HG03097 (cell line): ENCODE measurements at regions not wholly inside any gene's neighbourhood (a gene's known extent, or its start where the extent isn't known, plus 50 kb on each side); places are given as distances from the start of the nearest gene placed in this dataset.
A peak's percentile ranks its signal among the peaks of the same experiment; 100 is the strongest.
"Not testable (repeated sequence)": the region's sequence is repeated elsewhere in the genome, so short reads cannot be mapped to it uniquely, and the experiment has no call there.

Experiments used
- ATAC-seq: cut with Tn5 transposase; IDR thresholded peaks from one replicate; pipeline ENCODE4 v1.9.1; 2021; ENCODE audit not compliant: unreplicated experiment, low FRiP score

DNA sequence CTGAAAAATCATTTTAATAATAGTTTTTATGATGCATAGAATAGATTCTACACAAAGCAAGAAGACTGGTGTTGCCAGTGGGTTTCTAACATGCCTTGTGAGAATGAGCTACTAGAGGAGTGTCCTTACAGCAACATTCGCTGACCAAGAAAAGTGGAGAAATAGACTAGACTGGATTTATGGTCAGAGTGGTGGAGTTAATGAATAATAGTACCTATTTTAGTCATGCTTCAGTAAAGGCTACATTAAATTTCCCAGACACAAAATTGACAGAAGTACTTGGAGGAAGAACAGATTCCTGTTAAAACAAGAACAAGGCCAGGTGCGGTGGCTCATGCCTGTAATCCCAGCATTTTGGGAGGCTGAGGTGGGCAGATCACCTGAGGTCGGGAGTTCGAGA lies 539.2 kb downstream of the ETS1 start:
- no peak for ATAC-seq

DNA sequence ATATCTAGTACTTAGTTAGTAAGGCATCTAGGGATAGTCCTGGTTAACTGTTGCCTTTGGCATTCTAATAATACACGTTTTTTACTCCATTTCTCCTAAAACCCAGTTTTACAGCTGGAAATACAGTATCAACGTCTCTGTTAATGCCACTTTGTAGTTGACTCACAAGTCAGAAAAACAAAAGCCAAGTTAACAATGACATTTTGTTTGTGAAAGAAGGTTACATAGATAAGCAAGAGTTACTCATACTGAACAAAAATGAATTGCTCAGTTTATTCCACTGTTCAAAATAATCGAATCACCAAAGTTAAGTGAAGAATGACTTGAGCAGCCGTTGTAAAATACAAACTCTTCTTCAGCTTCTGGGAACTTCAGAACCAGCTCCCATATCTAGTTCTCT lies 540.3 kb downstream of the ETS1 start:
- no peak for ATAC-seq

DNA sequence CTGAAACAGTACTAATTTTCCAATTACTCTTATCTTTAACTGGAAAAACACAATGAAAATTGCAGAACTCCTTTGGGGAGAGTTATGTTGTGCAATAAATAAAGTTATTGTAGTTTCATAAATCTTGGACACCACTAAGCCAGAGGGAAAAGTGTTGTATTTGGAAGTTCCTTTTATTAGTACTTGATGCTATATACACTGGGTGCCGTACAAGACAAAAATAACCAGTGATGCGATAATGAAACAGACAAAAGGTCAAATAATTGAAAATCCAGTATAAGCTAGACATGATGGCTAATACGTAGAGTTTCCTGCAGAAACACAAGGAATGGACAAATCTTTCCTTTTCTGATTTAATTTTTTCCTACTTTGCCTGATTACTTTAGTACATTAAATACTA lies 541.1 kb downstream of the ETS1 start:
- no peak for ATAC-seq

DNA sequence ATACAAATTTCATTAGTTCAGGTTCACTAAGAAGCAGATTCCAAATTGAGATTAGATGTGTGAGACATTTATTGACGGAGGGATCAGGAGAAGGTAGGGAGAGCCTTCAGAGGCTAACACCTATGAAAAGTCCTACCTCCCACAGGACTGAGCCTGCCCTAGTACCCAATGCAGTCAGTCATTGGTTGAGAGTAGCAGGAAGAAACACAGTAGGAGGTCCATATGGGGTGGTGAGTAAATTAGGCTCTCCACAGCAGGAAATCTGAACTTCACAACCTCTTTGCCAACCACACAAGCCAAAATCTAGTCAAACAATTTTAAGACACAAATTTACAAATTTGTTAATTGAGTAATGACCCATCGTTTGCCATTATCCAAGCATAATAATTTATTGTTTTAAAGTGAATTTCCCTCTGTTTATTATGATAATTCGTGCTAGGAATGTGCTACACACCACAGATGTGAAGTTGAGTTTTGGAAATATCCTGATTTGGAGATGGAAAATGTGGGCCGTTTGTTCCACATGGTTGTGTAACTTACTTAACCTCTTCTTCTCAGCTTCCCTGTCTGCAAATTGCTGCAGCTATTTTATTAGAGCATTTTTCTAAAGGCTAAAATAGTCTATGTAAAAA lies 542.1 kb downstream of the ETS1 start:
- no peak for ATAC-seq

DNA sequence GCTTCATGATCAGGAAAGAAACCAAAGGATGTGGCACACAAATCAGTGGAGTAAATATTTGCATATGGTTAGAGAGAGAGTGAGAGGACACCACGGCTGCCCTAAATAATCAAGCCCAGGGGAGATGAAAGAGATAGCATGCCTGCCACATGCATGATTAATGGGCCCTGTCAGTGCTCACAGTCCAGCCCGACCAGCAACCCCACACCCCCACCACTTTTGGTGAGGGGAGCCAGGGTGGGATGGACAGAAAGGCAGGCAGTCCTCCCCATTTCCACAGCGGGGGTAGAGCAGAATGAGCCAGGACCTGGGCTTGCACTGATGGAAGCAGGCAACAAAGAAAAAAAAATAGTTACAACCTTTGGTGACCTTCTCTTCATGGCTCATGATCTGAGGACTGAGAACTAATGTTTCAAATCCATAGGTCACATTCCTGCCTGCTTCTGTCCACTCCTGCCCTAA lies 545.0 kb downstream of the ETS1 start:
- ATAC-seq: no peak

DNA sequence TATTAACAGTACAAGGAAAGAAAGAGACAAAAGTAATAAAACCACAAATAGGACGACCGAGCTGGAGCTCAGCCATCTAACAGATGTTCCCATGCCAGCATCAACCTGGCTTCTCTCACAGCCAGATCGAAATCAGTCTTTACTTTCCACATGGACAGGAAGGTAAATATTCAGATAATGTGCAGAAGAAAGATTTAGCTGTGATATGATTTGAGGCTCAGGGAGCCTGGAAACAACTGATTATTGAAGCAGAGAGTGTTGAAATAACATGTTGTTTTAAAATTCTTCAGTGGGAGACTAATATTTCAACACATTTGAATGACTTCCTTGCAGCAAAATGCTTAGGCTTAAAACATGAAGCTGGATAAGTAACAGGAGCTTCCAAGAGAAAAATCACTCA lies 546.8 kb downstream of the ETS1 start:
- no peak for ATAC-seq

DNA sequence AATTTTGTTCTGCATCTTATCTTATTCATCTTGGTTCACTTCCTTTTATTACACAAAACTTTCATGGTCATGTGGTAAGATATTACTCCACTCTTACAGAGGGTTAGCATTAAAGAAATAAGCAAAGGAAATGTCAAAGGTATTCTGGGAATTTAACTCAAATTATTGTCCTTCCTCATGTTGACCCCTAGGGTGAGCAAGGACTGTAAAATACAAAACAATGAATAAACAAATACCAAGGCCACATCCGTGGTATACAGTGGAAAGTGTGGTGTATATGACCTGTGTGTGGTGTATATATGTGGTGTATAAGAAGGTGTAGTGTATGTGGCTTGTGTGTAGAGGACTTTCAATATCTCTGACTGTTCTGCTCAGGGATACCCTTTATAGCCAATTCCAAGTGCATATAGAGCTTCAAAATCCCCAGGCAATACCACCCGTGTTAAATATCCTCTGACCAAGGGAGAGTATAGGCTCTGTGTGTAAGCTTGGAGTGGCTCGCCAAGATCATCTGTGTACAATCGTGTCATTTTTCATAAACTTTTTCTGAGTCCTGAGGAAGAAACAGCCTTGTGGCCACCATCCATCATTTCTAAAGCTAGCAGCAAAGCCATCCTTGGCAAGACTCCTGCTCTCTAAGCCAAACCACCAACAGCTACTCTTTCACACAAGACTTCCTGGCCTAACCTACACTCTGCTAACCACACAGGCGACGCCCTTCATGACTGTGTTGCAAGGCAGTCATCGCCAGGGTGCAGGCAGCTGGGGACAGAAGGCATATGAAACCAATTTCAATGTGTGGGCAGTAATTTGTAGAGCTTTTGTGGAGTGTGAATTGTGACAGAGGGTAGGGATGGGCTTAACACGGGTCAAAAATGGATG lies 548.0 kb downstream of the ETS1 start:
- ATAC-seq: peak; percentile 91

DNA sequence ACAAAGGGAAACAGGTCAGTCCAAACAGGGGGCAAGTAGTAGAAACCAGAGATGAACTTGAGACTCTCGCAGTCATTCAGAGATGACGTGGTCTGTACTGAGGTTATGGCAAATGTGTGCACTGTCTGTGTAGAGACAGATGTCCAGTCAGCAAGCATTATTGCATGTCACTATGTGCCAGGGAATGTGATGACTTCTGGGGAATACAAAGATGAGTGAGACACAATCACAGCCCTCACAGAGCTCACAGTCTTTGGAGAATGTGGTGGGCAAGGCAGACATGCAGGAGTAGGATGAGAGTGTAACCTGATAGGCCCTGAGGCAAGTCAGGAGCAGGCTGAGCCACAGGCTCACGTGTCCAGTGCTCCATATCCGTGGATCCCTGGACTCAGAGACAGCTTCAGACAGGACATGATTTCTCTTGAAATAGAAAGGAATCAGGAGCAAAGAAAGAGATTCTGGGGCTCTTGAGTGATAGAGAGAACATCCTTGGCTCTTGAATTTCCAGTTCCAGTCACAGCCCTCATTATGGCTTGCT lies 550.7 kb downstream of the ETS1 start:
- no peak for ATAC-seq

DNA sequence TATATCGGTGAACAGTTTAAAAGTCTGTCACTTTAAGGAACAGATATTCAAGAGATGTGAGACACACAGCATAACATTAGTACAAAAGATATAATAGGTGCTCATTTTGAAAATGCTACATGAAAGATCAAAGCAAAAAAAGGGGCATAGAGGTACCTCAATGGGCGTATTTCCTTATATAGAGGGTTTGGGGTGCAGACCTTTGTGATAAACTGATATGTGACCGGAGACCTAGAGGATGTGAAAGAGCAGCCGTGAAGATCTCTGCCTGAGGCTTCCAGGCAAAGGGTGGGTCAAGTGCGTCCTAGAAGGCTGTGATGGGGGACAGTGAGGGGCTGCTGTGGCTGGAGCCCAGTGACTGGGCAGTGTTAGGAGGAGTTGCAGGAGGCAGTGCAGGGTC lies 551.4 kb downstream of the ETS1 start:
- no peak for ATAC-seq

DNA sequence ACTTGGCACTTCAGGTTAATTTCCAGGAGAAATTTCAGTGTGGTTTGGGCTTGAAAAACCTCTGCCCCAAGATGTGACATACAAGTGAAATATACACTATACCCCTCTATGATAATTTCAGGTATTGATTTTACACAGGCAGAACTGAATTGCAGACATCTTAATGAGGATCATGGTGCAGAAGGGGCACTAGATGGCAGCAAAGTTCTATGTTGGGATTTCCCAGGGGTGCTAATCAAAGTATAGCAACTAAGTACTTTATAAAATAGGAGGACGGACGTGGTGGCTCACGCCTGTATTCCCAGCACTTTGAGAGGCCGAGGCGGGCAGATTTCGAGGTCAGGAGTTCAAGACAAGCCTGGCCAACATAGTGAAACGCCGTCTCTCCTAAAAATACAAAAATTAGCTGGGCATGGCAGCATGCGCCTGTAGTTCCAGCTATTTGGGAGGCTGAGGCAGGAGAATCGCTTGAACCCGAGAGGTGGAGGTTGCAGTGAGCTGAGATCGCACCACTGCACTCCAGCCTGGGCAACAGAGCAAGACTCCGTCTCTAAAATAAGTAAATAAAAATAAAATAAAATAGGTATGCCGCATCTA lies 555.7 kb downstream of the ETS1 start:
- ATAC-seq: not testable (repeated sequence)

DNA sequence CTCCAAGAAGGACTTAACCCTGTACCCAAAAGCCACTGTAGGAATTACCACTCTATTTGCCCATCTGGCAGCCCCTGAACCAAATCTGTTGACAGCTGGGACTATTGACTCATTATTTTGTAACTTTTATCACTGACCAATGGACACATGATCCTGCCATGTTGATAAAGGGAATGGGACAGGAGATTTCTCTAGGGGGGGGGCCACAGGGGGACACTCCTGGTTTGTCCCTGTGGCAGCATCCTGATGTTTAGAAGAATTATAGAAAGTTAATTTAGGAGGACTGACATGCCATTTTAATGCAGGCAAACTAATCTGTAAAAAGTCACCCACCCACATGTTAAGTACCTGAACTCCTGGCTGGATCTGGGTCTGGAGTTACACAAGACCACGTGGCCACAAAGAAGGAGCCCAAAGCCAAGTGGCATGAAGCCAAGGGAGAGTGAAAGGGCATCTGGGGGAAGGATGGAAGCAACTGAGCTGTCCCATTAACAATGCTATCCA lies 558.1 kb downstream of the ETS1 start:
- no peak for ATAC-seq

DNA sequence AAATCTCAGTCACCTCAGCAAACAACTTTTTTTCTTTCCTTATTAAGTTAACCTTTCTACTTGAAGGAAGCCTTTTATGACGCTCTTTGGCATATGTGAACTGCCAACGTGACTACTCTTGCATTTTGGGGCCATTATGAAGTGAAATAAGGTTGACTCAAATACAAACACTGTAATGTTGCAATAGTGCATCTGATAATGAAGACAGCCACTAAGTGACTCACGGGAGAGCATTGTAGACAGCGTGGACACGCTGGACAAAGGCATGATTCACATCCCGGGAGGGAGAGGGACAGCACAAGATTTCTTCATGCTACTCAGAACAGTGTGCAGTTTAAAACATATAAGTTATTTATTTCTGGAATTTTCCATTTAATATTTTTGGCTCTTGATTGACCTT lies 560.8 kb downstream of the ETS1 start:
- ATAC-seq: no peak

DNA sequence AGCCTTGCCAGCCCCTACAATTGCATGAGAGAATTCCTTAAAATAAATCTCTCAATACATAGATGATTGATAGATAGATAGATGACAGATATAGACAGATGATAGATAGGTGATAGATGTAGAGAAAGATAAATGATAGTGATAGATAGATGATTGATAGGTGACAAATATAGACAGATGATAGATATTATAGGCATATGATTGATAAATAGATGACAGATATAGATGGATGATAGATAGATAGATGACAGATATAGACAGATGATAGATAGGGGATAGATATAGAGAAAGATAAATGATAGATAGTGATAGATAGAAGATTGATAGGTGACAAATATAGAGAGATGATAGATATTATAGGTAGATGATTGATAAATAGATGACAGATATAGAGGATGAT lies 564.6 kb downstream of the ETS1 start:
- no peak for ATAC-seq

DNA sequence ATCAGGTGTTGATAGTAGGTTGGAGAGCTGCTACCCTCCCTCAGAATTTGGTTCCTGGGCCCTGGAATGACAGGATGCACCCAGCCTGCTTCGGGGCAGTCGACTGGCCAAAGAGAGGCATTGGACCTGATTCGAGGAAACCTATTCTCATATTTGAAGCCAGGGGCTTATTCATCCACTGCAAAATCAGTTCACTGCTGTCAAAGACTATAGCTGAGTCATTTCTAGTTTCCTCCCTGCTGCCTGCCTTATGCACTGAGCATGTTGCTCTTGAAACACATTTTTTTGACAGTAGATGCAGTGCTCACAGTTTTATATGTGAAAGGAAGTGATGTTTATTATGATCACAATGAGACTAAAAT lies 565.4 kb downstream of the ETS1 start:
- ATAC-seq: no peak

DNA sequence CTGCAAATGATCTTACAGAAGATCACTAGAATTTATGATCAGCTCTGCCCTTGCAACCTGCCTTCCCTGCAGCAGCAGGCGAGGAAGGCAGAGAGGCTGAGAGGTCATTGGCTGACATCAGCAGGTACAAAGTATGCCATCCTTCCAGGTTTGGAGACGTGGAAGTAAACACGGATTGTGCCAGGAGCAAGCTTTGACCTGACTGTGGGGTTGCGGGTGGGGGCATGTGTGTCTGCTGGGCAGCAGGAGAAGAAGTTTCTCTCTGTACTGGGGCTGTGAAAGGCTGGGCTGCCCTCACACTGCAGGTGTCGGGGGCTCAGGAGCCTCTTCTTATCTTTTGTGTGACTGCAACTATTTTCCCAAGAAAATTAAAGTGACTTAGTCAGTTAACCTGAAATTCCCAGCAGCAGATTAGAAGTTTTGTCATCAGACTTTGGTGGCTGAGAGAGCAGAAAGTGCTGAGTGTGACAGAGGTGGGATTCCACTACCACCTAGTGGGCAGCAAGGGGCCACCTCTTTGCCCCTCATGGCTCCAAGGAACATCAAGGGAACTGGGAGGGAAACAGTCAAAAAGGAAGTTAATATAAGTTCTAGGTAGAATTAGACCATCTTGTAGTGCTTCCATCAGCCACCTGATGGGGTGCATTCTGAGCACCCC lies 565.9 kb downstream of the ETS1 start:
- no peak for ATAC-seq

DNA sequence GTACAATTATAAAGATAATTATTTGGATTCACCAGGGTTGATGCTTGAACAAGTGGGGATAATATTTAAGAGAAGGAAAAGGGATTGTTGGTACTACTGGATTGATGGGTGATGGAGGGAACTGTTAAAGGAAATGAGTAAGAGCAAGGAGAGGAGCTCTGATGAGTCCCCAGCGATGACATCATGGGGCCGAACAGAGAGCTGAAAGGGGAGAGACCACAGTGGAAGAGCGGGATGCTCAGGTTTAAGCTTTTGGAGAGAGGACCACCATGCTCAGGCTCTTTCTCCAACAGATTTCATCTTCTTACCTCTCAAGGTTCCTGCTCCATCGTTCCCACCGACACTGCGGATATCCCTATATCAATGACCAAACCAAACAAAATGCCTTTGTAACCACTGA lies 568.7 kb downstream of the ETS1 start:
- no peak for ATAC-seq

DNA sequence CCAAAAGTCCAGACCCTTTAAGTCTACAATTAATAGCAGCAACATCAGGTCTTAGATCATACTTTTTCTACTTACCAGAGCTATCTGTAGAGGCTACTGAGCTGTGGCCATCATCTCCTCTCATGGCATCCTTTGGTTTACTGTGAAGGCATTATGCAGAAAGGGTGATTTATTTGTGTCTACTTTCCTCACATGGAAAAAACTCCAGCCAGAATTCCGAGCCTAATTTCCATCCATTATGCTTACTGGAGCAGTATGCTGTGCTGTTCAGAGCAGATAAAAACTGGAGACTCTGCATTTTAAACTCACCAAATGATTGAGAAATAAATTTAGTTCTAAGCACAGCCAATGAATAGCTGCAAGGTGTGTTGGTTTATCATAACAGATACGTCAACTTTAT lies 581.8 kb downstream of the ETS1 start:
- ATAC-seq: no peak

DNA sequence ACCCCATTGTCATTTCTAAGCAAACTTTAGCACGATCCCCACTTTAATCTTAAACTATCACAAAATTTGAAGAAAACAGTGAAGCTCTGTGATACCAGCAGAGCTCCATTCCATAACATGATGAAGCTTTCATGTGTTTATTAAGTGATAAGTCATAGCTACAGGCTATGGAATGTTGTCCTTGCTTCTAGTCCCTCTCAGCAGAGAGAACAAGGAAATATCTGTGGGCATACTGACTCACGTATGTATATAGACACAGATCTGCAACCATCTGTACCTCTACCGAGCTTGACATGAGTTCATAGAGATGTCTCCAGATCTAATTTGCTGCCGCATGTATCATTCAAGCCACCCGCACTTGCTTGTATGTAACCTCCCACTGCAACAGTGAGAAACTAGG lies 588.9 kb downstream of the ETS1 start:
- ATAC-seq: no peak

DNA sequence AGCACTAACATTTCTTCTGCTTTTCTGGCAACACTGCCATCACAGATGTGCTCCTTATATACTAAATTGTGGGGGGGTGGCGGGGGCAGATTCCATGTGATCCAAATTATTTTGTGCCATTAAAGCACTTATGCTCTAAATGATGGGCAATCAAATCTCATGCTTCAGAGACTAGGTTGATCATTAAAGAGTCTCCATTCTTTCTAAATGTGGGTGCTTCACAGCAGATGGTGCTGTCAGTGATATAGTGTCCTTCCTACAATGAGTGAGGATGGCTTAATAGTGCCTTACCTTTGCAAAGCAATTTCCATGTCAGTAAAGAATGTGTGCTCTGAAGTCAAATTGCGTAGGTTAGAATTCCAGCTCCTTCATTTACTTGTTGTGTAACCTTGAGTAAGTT lies 589.8 kb downstream of the ETS1 start:
- ATAC-seq: no peak

DNA sequence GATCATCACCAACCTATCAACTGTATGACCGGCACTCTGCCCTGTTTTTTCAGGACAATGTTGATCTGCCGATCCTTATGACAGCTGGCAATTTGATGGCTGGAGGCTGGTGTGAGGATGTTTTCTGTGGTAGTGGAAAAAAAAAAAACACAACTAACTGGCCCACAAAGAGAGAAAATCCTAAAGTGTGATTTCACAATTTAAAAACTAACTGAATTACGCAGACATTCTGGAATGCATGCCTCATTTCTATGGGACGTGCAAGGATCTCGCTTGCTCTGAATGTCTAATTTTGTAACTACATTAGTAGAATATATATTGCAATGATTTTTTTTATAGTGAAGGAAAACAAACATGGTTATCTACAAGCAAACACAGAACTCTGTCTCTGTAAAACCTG lies 590.5 kb downstream of the ETS1 start:
- no peak for ATAC-seq

DNA sequence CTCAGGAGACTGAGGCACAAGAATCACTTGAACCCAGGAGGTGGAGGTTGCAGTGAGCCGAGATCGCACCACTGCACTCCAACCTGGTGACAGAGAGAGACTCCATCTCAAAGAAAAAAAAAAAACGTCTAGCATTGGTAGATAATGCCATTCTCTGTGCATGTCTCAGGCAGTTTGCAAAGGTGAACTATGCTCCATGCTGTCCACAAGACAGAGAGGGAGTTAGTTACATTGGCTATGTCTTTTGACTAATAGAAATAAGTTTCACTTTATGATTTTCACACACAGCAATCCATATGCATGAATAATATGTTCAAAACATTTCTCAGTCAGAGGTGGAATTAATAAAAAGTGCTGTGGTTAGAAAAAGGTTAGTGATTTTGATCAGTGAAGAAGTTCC lies 591.4 kb downstream of the ETS1 start:
- ATAC-seq: no peak
